Osteocyte (in vitro differentiated cells): ENCODE measurements at regions not wholly inside any gene's neighbourhood (a gene's known extent, or its start where the extent isn't known, plus 50 kb on each side); places are given as distances from the start of the nearest gene placed in this dataset.

Source experiments
- DNase-seq: peaks from one replicate; pipeline ENCODE4 v3.0.0; 2021; ENCODE audit warnings: mixed read lengths; ENCODE audit not compliant: unreplicated experiment; ENCODE audit errors: extremely low spot score
- H3K27ac Mint-ChIP-seq: one replicate; pipeline ENCODE4 v1.8.0; 2021; ENCODE audit warnings: mild to moderate bottlenecking, mixed read lengths; ENCODE audit not compliant: unreplicated experiment
- H3K27me3 Mint-ChIP-seq: one replicate; pipeline ENCODE4 v1.8.0; 2021; ENCODE audit warnings: mixed read lengths; ENCODE audit not compliant: unreplicated experiment
- H3K36me3 Mint-ChIP-seq: one replicate; pipeline ENCODE4 v1.8.0; 2021; ENCODE audit warnings: mixed read lengths; ENCODE audit not compliant: unreplicated experiment
- H3K4me1 Mint-ChIP-seq: one replicate; pipeline ENCODE4 v1.8.0; 2021; ENCODE audit warnings: mixed read lengths; ENCODE audit not compliant: unreplicated experiment
- H3K4me3 Mint-ChIP-seq: one replicate; pipeline ENCODE4 v1.8.0; 2021; ENCODE audit warnings: mild to moderate bottlenecking, moderate library complexity, mixed read lengths; ENCODE audit not compliant: unreplicated experiment
- H3K9me3 Mint-ChIP-seq: one replicate; pipeline ENCODE4 v1.8.0; 2021; ENCODE audit warnings: mixed read lengths; ENCODE audit not compliant: unreplicated experiment
- CTCF ChIP-seq: fragments of 200-600 bp; sonication (generic); IDR thresholded peaks from 2 replicates; pipeline ENCODE4 v1.5.0; 2021; ENCODE audit warnings: antibody characterized with exemption, mild to moderate bottlenecking, moderate library complexity

- no peaks in the 10 kb centered on the region for H3K36me3 Mint-ChIP-seq
Observed at GRCh38 chr12:91261820-91262676, 79.4 kb upstream of the DCN start.

GRCh38 chr12:91256411-91256810, 73.8 kb upstream of the DCN start:
- no peaks in the 10 kb centered on the region for H3K36me3 Mint-ChIP-seq
- H3K9me3 Mint-ChIP-seq = peaks cover 3% of the 10 kb centered on the region
- peaks cover 14% of the 10 kb centered on the region for H3K4me1 Mint-ChIP-seq
- H3K27ac Mint-ChIP-seq = peak overlapping the region; percentile 20
- DNase-seq = no peak
- no peak for TF ChIP-seq CTCF
- H3K27me3 Mint-ChIP-seq = no peaks in the 10 kb centered on the region
- no peak overlapping the region for H3K4me3 Mint-ChIP-seq

More at GRCh38 chr12:91261820-91262676, 79.4 kb upstream of the DCN start:
- H3K27ac Mint-ChIP-seq = no peak overlapping the region
- DNase-seq = no peak
- H3K27me3 Mint-ChIP-seq = no peaks in the 10 kb centered on the region
- H3K9me3 Mint-ChIP-seq = no peaks in the 10 kb centered on the region
- H3K4me1 Mint-ChIP-seq = peaks cover 4% of the 10 kb centered on the region
- TF ChIP-seq CTCF = no peak
- no peak overlapping the region for H3K4me3 Mint-ChIP-seq

- DNase-seq = no peak
- H3K27me3 Mint-ChIP-seq = no peaks in the 10 kb centered on the region
- peaks cover 3% of the 10 kb centered on the region for H3K36me3 Mint-ChIP-seq
- peaks cover 30% of the 10 kb centered on the region for H3K4me1 Mint-ChIP-seq
- H3K27ac Mint-ChIP-seq = no peak overlapping the region
- no peak for TF ChIP-seq CTCF
- no peak overlapping the region for H3K4me3 Mint-ChIP-seq
- peaks cover 9% of the 10 kb centered on the region for H3K9me3 Mint-ChIP-seq
Observed at GRCh38 chr12:91252341-91252740, 69.7 kb upstream of the DCN start.

GRCh38 chr12:91250273-91250665, 67.7 kb upstream of the DCN start:
- Mint-ChIP-seq H3K27me3 (no peaks in the 10 kb centered on the region), H3K4me3 (no peak overlapping the region), H3K4me1 (peaks cover 17% of the 10 kb centered on the region), H3K36me3 (peaks cover 9% of the 10 kb centered on the region), H3K9me3 (peaks cover 13% of the 10 kb centered on the region), H3K27ac (peak overlapping the region; percentile 78)
- no peak for DNase-seq
- TF ChIP-seq CTCF = no peak

- Mint-ChIP-seq H3K27ac (peak overlapping the region; percentile 78), H3K9me3 (peaks cover 14% of the 10 kb centered on the region), H3K36me3 (peaks cover 11% of the 10 kb centered on the region), H3K4me1 (peaks cover 16% of the 10 kb centered on the region), H3K27me3 (no peaks in the 10 kb centered on the region), H3K4me3 (no peak overlapping the region)
- no peak for DNase-seq
- TF ChIP-seq CTCF = no peak
Observed at GRCh38 chr12:91249518-91250272, 67.1 kb upstream of the DCN start.
